ENCODE measurements at regions not wholly inside any gene's neighbourhood (a gene's known extent, or its start where the extent isn't known, plus 50 kb on each side); places are given as distances from the start of the nearest gene placed in this dataset.

GRCh38 chr4:38567457-38567856 is 96.5 kb upstream of the KLF3 start:
- Histone ChIP-seq H2AFZ (ENCODE audit: low read length) (no peak overlapping the region), H4K20me1 (replicated peaks in 1 of 2; ENCODE audit: control insufficient read depth in 1 of 2, insufficient read depth in 2 of 2, low read length in 2 of 2) (no peaks in the 10 kb centered on the region), H3K4me2 (ENCODE audit: insufficient read depth in 1 of 2, low read depth in 2 of 2, low read length in 2 of 2) (no peak overlapping the region), H2BK15ac (ENCODE audit: low read length) (no peak overlapping the region), H3K9me3 (ENCODE audit: insufficient read depth in 2 of 2, low read depth in 1 of 2, low read length in 1 of 2) (no peaks in the 10 kb centered on the region), H2AK5ac (ENCODE audit: low read depth, low read length) (no peak overlapping the region), H2BK5ac (ENCODE audit: low read depth, low read length) (no peak overlapping the region), H2BK120ac (replicated peaks; ENCODE audit: low read depth, low read length) (no peak overlapping the region), H3K79me1 (ENCODE audit: low read depth, low read length) (no peaks in the 10 kb centered on the region), H2BK12ac (ENCODE audit: low read depth, low read length) (no peak overlapping the region), H3K23me2 (ENCODE audit: low read depth, low read length) (no peaks in the 10 kb centered on the region), H2BK20ac (ENCODE audit: low read length) (no peak overlapping the region), H3K18ac (ENCODE audit: extremely low read depth, low read length) (no peak overlapping the region), H3K14ac (ENCODE audit: insufficient read length) (no peak overlapping the region), H4K5ac (ENCODE audit: insufficient read length, low read depth, low read length) (no peak overlapping the region), H4K91ac (replicated peaks; ENCODE audit: insufficient read length, low read length) (no peak overlapping the region), H3K56ac (replicated peaks; ENCODE audit: insufficient read length, low read depth, low read length) (no peak overlapping the region), H3K79me2 (ENCODE audit: control insufficient read depth in 1 of 2, insufficient read depth in 2 of 2, low read length in 2 of 2) (no peaks in the 10 kb centered on the region), H3K4me3 (ENCODE audit: extremely low read depth in 1 of 4, insufficient read depth in 2 of 4, low read depth in 3 of 4, low read length in 4 of 4) (no peak overlapping the region), H3K4me1 (replicated peaks in 1 of 4; ENCODE audit: control insufficient read depth in 3 of 4, insufficient read depth in 4 of 4, low read length in 3 of 4) (no peaks in the 10 kb centered on the region), H3K27me3 (replicated peaks in 1 of 4; ENCODE audit: control insufficient read depth in 3 of 4, extremely low read depth in 1 of 4, insufficient read depth in 3 of 4, low read length in 3 of 4) (no peaks in the 10 kb centered on the region), H3K36me3 (ENCODE audit: control insufficient read depth in 2 of 4, insufficient read depth in 4 of 4, low read length in 3 of 4) (no peaks in the 10 kb centered on the region), H3K23ac (ENCODE audit: insufficient read length) (no peak overlapping the region), H4K8ac (ENCODE audit: extremely low read depth, insufficient read depth, low read length) (no peak overlapping the region), H3K4ac (replicated peaks; ENCODE audit: insufficient read length, low read depth, low read length) (no peak overlapping the region), H3K27ac (ENCODE audit: low read depth, low read length) (no peak overlapping the region), H3K9ac (replicated peaks in 1 of 4; ENCODE audit: extremely low read depth in 1 of 4, low read depth in 3 of 4, low read length in 3 of 4) (no peak overlapping the region)
- TF ChIP-seq POLR2A (IDR thresholded peaks at IDR 0.05; ENCODE audit: control extremely low read depth in 1 of 2, low read depth in 2 of 2, low read length in 2 of 2) (no peak), YY1 (IDR thresholded peaks at IDR 0.05; ENCODE audit: low read depth, low read length) (no peak), POLR2AphosphoS5 (IDR thresholded peaks at IDR 0.05; ENCODE audit: low read depth, low read length) (no peak), PHF8 (conservative IDR thresholded peaks at IDR 0.05; ENCODE audit: low read depth, low read length) (no peak), KDM4A (IDR thresholded peaks at IDR 0.05; ENCODE audit: low read depth, low read length, severe bottlenecking) (no peak), CTBP2 (IDR thresholded peaks at IDR 0.05; ENCODE audit: borderline replicate concordance, insufficient read depth, insufficient read length, low read length) (no peak), MAX (IDR thresholded peaks at IDR 0.05) (no peak), EGR1 (IDR thresholded peaks at IDR 0.05; ENCODE audit: borderline replicate concordance, low read depth, low read length) (no peak), RBBP5 (IDR thresholded peaks at IDR 0.05; ENCODE audit: borderline replicate concordance, low read depth, low read length) (no peak)
- FAIRE-seq (no peak), DNase-seq (ENCODE audit: low read depth in 1 of 2, low spot score in 2 of 2) (no peak)
- ChIA-PET POLR2A (ENCODE audit: partially characterized antibody) (no interaction called here), CTCF (ENCODE audit: partially characterized antibody) (no interaction called here)
- 95% methylated on average over 5 of the region's 5 CpGs; no CpG with 5 or more reads in 1 of the 2 experiments for WGBS, 2 experiments (ENCODE audit: extremely low coverage in 1 of 2, insufficient coverage in 1 of 2, insufficient read length in 1 of 2, insufficient replicate concordance in 2 of 2, low coverage in 1 of 2, low lambda C conversion rate in 2 of 2, missing lambda C conversion rate in 1 of 2)
